HG02840 (cell line): ENCODE measurements at regions not wholly inside any gene's neighbourhood (a gene's known extent, or its start where the extent isn't known, plus 50 kb on each side); places are given as distances from the start of the nearest gene placed in this dataset.

ENCODE experiments used
- ATAC-seq: cut with Tn5 transposase; IDR thresholded peaks from one replicate; pipeline ENCODE4 v1.9.1; 2021; ENCODE audit warnings: mild to moderate bottlenecking, moderate library complexity, moderate number of reproducible peaks; ENCODE audit not compliant: unreplicated experiment, low FRiP score

- no peak for ATAC-seq
Measured at GRCh38 chr5:148912714-148913398, 86.4 kb downstream of the ADRB2 start.

DNA sequence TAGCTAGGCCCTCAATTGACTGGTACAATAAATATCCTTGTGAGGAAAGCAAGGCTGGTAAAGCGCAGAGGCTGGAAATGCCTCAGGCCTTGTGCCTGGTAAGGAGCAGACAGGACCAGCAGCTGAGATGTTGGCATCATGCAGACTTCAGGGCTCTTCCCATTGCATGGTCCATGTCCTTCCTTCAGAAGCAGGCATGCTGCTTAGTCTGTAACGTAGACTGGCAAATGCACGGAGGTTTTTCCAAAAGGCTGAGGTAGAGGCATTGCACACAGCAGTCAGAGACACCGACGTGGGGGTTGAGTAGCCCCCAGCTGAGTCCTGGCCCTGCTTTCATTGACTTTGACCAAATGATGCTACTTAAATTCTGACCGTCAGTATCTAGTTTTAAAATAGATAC is 87.1 kb downstream of the ADRB2 start:
- no peak for ATAC-seq

DNA sequence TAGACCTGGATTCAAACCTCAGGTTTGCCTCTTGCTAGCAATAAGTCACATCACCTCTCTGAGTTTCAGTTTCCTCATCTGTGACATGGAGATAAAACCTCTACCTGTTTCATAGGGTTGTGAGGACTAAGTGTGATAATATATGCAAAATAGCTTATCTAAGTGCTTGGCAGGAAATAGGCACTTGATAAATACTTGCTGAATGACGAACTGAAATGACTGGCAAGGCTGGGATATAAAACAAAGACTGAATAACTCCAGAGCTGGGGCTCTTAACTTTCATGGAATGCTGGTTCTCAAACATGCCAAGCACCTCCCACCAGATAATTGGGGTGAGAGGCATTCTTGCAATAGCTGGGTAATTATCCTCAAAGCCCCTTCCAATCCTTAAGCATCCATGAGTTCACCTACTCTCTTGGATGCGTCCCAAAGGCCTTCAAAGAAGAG is 87.6 kb downstream of the ADRB2 start:
- no peak for ATAC-seq

DNA sequence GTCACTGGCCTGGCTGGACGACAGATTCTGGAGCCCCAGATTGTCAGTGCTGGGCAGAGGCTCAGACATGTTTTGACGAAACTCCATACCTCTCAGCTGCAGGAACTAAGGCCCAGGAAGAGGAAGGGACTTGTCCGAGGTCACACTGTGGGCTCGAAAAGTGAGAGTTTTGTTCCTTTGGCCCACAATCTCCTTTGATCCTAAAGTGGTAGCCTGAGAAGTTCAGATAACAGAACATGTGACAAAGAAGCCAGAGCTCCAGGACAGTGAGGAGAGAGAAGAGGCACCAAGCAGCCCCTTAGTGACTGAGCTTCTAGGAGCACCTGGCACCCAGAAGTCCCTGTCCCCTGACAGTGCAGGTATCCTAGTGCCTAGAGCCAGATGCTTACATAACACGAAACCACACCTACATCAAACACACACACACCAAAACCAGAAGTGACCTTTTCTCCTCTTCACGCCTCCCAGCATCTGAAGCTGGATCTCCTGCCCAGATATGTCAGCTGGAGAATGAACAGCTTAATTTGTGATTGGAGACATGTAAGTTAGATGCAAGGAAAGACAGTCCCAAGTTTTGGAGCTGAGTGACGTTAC is 88.9 kb downstream of the ADRB2 start:
- no peak for ATAC-seq

- ATAC-seq: no peak
Measured at GRCh38 chr5:148920646-148921288, 94.4 kb downstream of the ADRB2 start.

- ATAC-seq: no peak
Measured at GRCh38 chr5:148921350-148921749, 94.9 kb downstream of the ADRB2 start.

DNA sequence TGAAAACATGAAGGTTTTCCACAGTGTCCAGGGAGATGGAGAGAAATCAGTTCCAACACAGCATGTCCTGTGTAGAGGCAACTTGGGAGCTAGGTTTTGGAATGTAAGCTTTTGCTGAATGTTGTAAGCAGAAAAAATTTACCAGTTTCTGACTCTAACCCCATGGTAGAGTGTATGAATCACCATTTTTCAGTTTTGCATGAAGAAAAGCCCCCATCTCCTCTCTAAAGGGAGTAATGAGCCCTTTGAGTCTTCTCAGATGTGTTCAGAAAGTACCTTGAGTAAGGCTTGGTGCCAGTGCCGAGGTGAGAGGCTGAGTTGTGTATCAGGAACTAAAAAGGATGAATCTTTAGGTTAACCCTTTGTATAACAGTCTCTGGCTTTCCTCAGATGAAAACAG is 96.2 kb downstream of the ADRB2 start:
- peak; percentile 74 for ATAC-seq

DNA sequence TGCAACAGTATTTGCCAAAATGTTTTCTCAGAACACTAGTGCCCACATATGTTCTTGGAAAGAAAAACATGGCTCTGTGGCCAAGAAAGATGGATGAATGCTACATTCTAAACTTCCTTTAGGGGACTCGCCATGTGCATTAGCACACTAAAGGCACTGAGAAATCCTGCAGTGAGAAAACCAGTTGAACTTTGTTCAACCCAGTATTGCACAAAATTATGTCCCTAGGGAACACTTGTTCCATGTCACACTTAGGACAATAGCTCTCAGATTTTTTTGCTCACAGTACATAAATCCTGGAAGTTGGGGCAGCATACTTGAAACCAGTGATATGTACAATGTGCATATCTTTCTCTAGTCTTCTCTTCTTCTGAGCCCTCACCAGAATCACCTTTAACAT is 96.6 kb downstream of the ADRB2 start:
- ATAC-seq: no peak

GRCh38 chr5:148924817-148925216 is 98.4 kb downstream of the ADRB2 start:
- no peak for ATAC-seq

GRCh38 chr5:148926207-148926606 is 99.8 kb downstream of the ADRB2 start:
- no peak for ATAC-seq

GRCh38 chr5:148927307-148927946 is 101.0 kb downstream of the ADRB2 start:
- no peak for ATAC-seq

- ATAC-seq: no peak
Measured at GRCh38 chr5:148928141-148928540, 101.7 kb downstream of the ADRB2 start.

DNA sequence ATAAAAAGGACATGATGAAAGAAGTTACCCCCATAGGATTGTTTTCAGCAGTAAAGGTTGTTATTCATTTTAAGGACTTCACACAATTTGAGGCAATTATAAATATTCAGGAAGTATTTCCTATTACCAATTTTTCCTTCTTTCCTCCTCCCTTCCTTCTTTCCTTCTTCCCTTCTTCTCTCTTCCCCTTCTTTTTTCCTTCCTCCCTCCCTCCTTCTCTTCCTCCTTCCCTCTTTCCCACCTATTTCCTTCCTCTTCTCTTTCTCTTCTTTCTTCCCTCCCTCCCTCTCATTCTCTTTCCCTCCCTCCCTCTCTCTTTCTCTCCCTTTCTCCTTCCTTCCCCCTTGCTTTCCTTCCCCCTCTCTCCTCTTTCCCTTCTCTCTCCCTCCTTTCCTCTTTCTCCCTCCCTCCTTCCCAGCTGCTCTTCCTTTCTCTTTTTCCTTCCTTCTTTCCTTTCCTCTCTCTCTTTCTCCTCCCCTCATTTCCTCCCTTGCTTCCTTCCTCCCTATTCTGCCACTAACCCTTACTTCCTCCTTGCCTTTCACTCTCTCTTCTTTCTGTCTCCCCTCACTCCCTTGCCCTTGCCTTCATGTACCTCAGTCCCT is 105.1 kb downstream of the ADRB2 start:
- ATAC-seq: no peak

DNA sequence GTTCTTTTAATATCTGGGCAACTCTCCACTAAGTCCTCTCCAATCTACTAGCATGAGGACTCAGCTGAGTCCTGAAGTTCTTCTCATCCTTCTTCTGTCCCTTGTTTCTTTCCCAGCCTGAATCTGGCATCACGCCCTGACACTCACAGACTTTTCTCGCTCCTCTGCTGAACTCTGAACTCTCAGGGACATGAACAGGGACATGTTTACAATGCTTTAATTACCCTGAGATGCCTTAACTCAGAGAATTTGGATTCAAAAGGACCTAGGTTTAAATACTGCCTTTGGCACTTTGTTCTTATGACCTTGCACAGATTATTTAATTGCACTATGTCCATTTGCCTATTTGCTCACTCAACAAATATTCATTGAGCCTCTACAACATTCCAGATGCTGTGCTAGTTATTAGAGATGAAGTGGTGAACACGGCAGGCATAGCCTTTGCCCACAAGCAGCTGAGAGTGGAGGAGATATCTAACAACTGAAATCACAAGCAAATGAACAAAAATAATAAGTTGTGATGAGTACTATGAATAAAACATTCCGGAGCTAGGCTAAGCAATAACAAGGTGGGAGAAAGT is 106.0 kb downstream of the ADRB2 start:
- ATAC-seq: no peak

DNA sequence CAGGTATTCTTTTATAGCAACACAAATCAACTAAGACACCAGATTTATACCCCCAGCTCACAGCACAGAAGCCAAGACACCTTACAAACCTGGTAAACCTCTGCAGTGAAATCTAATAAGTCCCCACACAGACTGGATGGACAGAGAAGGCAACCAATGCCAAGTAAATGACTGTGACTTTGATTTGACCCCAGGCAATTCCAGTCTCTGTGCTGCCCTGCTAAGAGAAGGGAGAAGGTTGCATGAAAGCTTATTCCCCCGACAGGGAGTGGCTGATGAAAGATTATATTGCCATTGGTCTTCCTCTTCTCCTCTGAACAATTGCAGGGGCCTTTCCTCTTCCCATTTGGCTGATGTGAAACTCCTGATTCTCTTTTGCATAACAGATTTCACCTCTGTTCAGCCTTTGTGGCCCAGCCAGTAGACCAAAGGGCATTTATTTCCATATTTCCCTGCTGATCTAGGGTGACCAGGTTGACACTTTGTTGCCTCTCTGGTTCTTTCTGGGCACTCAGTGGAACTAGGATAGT is 107.6 kb downstream of the ADRB2 start:
- no peak for ATAC-seq

DNA sequence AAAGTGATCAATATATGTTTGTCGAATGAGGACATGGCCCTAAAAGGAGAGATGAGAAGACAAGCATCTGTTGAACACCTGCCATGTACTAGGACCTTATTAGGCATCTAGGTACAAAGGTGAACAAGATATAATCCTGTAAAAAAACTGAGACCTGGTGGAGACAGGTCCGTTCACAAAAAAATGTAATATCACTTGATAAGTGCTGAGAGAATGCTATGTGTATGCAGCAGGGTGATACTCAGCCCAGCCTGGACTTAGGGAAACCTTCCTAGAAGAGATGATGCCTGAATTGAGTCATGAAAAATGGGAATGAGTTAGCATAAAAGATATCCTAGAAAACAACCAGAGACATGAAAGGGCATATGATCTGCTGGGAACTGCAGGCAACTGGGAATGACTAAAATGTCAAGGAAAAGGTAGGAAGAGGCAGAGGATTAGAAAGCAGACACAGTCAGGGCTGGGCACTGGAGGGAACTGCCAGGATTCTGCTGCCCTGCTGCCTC is 108.5 kb downstream of the ADRB2 start:
- no peak for ATAC-seq

- ATAC-seq: no peak
Measured at GRCh38 chr5:148937239-148937638, 110.8 kb downstream of the ADRB2 start.

GRCh38 chr5:148937830-148938521 is 111.6 kb downstream of the ADRB2 start:
- ATAC-seq: no peak

DNA sequence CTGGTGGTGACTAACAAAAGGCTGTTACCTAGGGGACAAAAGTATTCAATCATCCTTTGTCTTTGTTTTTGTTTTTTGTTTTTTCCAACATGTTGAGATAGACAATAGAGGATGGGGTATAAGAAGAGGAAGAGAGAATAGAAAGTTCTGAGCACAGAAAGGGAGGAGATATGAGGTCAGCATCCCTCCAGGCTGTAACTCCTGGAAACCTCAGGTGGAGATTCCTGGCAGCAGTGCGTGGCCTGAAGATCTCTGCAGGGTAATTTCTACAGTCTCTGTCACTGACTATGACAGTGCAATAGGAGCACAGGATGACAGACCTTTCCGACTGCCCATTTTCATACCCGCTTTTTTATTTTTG is 112.1 kb downstream of the ADRB2 start:
- ATAC-seq: no peak

- ATAC-seq: no peak
Measured at GRCh38 chr5:148939676-148940075, 113.3 kb downstream of the ADRB2 start.
